Sigmoid colon (tissue), 6 donors: ENCODE measurements at regions not wholly inside any gene's neighbourhood (a gene's known extent, or its start where the extent isn't known, plus 50 kb on each side); places are given as distances from the start of the nearest gene placed in this dataset.

Experiments used
- DNase-seq: peaks from one replicate; pipeline ENCODE4 v3.0.0-alpha.2; 2019
- H3K27ac ChIP-seq, 4 donors: fragments of 200-600 bp; sonication (generic); one replicate each; pipeline ENCODE4 v1.5.1; 2016 to 2019; ENCODE audit warnings: mild to moderate bottlenecking in 1 of 4
- H3K27me3 ChIP-seq, 3 donors: fragments of 200-600 bp; sonication (generic); one replicate each; pipeline ENCODE4 v1.5.1; 2019; ENCODE audit warnings: mild to moderate bottlenecking in 1 of 3
- H3K36me3 ChIP-seq, 4 donors: fragments of 200-600 bp; sonication (generic); one replicate each; pipeline ENCODE4 v1.5.1; 2016 to 2019
- H3K4me1 ChIP-seq, 4 donors: fragments of 200-600 bp; sonication (generic); one replicate each; pipeline ENCODE4 v1.5.1; 2017 to 2019
- H3K4me3 ChIP-seq, 4 donors: fragments of 200-600 bp; sonication (generic); one replicate each; pipeline ENCODE4 v1.5.1; 2017 to 2019; ENCODE audit warnings: mild to moderate bottlenecking in 2 of 4, moderate library complexity in 1 of 4
- H3K9me3 ChIP-seq, 4 donors: fragments of 200-600 bp in 3 of 4; sonication (generic) in 3 of 4; one replicate each; pipeline versions ENCODE4 v1.5.1 to v1.6.1; 2013 to 2019
- CTCF ChIP-seq, 4 experiments: fragments of 450-650 bp in 3 of 4; fragments of 200-600 bp in 1 of 4; IDR thresholded peaks; one replicate each; pipeline ENCODE4 v1.5.1; 2016 to 2019; ENCODE audit warnings: antibody characterized with exemption in 4 of 4, mild to moderate bottlenecking in 3 of 4, moderate library complexity in 2 of 4
- EP300 ChIP-seq, 4 donors: sonication (generic); formaldehyde crosslinking; IDR thresholded peaks; one replicate each; pipeline ENCODE4 v1.6.1; 2017; ENCODE audit warnings: antibody characterized with exemption in 4 of 4
- POLR2A ChIP-seq, 2 donors: fragments of 450-650 bp; IDR thresholded peaks; one replicate each; pipeline ENCODE4 v1.6.1; 2016; ENCODE audit warnings: antibody characterized with exemption in 2 of 2, mild to moderate bottlenecking in 2 of 2, moderate library complexity in 2 of 2
- POLR2AphosphoS5 ChIP-seq, 4 donors: sonication (generic); formaldehyde crosslinking; IDR thresholded peaks; one replicate each; pipeline ENCODE4 v1.6.1; 2017; ENCODE audit warnings: antibody characterized with exemption in 4 of 4
- WGBS, 2 donors: extraction: QIAGEN DNeasy Blood & Tissue Kit; methylation state at CpG; one replicate each; pipeline ENCODE4 v1.1.7; 2013; 5-methylcytosine and 5-hydroxymethylcytosine counted together
- intact Hi-C: fragments of 100-400 bp; cut with DNase I; formaldehyde crosslinking; loops from one replicate; pipeline ENCODE4 v1.15.1; 2023
- donor health status: healthy with polysubstance abuse.
- donor health status: healthy.

- 76 to 89% methylated on average over 1 of the region's 1 CpG for WGBS, 2 donors
- TF ChIP-seq POLR2AphosphoS5 (IDR thresholded peaks at IDR 0.05), result no peak
- no peak for TF ChIP-seq POLR2A (IDR thresholded peaks at IDR 0.05)
- TF ChIP-seq CTCF (IDR thresholded peaks at IDR 0.05), result no peak
- TF ChIP-seq EP300 (IDR thresholded peaks at IDR 0.05), result no peak
Observed at GRCh38 chr11:37483761-37484160, 885.7 kb upstream of the RAG2 start.

GRCh38 chr11:37474889-37475288 lies 876.9 kb upstream of the RAG2 start:
- Histone ChIP-seq H3K27me3 (no peaks in the 10 kb centered on the region), H3K4me3 (no peak overlapping the region), H3K27ac (no peak overlapping the region), H3K4me1 (no peaks in the 10 kb centered on the region), H3K36me3 (no peaks in the 10 kb centered on the region), H3K9me3 (no peaks in the 10 kb centered on the region)
- no peak for TF ChIP-seq POLR2A (IDR thresholded peaks at IDR 0.05)
- no peak for TF ChIP-seq POLR2AphosphoS5 (IDR thresholded peaks at IDR 0.05)
- no peak for TF ChIP-seq CTCF (IDR thresholded peaks at IDR 0.05)
- TF ChIP-seq EP300 (IDR thresholded peaks at IDR 0.05), result no peak
- intact Hi-C loops, result no loop called here
- WGBS, 2 donors, result 62 to 67% methylated on average over 2 of the region's 2 CpGs
- DNase-seq, result no peak

More at GRCh38 chr11:37483761-37484160, 885.7 kb upstream of the RAG2 start:
- no peaks in the 10 kb centered on the region for H3K27me3 ChIP-seq
- H3K4me1 ChIP-seq, result no peaks in the 10 kb centered on the region
- H3K4me3 ChIP-seq, result no peak overlapping the region
- H3K9me3 ChIP-seq, result no peaks in the 10 kb centered on the region
- no peaks in the 10 kb centered on the region for H3K36me3 ChIP-seq
- intact Hi-C loops, result no loop called here
- DNase-seq, result no peak
- no peak overlapping the region for H3K27ac ChIP-seq

DNA sequence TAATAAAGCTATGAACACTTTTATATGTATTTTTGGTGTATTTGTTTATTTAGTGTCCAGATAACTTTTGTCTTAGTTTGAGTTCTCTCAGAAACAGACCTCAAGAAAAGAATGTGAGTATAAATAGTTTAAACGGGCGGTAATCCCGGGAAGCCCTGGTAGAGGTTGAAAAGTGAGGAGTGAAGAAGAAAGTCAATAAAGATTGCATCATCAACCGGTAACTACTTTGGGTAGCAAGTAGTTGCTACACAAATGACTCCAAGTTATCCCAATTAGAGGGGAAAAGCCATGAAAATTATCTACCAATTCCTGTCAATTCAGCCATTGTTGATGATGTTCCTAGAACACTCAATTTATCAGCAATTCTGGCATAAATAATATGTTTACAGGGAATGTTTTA lies 870.3 kb upstream of the RAG2 start:
- Histone ChIP-seq H3K27me3 (no peaks in the 10 kb centered on the region), H3K27ac (no peak overlapping the region), H3K4me1 (no peaks in the 10 kb centered on the region), H3K9me3 (no peaks in the 10 kb centered on the region), H3K4me3 (no peak overlapping the region), H3K36me3 (no peaks in the 10 kb centered on the region)
- WGBS, 2 donors, result 69 to 79% methylated on average over 4 of the region's 4 CpGs
- TF ChIP-seq EP300 (IDR thresholded peaks at IDR 0.05), result no peak
- TF ChIP-seq POLR2AphosphoS5 (IDR thresholded peaks at IDR 0.05), result no peak
- no peak for TF ChIP-seq POLR2A (IDR thresholded peaks at IDR 0.05)
- no peak for TF ChIP-seq CTCF (IDR thresholded peaks at IDR 0.05)
- no peak for DNase-seq
- intact Hi-C loops, result no loop called here

DNA sequence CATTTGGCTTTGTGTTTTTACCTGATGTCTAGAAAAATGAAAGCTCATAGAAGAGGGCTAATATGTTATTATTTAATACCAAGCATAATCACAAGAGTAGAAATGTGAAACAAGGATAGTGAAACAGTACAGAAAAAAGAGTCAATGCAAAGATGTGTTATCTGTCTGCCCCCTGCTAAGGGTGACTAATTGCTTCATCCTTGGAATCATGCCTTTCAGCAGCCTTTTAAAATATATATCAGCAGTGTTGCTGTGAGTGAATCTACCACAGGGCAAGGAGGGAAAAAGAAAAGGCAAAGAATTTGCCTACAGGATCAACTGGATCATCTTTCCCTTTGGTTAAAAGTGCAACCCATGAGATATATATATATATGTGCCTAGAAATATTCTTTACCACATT lies 867.2 kb upstream of the RAG2 start:
- H3K4me1 ChIP-seq, result no peaks in the 10 kb centered on the region
- intact Hi-C loops, result no loop called here
- H3K27me3 ChIP-seq, result no peaks in the 10 kb centered on the region
- H3K36me3 ChIP-seq, result no peaks in the 10 kb centered on the region
- TF ChIP-seq POLR2A (IDR thresholded peaks at IDR 0.05) (no peak), EP300 (IDR thresholded peaks at IDR 0.05) (no peak), CTCF (IDR thresholded peaks at IDR 0.05) (no peak), POLR2AphosphoS5 (IDR thresholded peaks at IDR 0.05) (no peak)
- no peaks in the 10 kb centered on the region for H3K9me3 ChIP-seq
- no peak overlapping the region for H3K4me3 ChIP-seq
- DNase-seq, result no peak
- H3K27ac ChIP-seq, result no peak overlapping the region

DNA sequence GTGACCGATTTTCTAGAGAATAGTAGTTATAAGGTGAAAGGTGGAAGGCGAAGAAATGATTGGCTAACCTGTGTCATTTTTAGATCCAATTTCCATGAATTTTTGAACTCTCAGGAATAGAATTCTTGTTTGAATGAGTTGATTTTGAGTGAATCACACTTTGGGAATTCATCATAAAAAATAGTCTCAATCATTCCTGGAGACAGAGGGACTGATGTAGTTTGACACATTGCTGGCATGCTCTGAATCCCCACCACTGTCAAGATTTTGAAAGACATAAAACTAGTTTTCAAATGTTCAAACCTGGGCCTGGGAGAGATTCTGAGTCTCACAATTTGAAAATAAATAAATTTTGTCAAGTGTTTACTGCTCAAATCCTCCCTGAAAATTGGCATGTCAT lies 861.4 kb upstream of the RAG2 start:
- WGBS, 2 donors, result 96% methylated on average over 2 of the region's 2 CpGs
- intact Hi-C loops, result no loop called here
- Histone ChIP-seq H3K9me3 (no peaks in the 10 kb centered on the region), H3K4me3 (no peak overlapping the region), H3K4me1 (no peaks in the 10 kb centered on the region), H3K36me3 (no peaks in the 10 kb centered on the region), H3K27me3 (no peaks in the 10 kb centered on the region), H3K27ac (no peak overlapping the region)
- TF ChIP-seq EP300 (IDR thresholded peaks at IDR 0.05) (no peak), POLR2A (IDR thresholded peaks at IDR 0.05) (no peak), POLR2AphosphoS5 (IDR thresholded peaks at IDR 0.05) (no peak), CTCF (IDR thresholded peaks at IDR 0.05) (no peak)
- DNase-seq, result no peak
